ENCODE measurements at regions not wholly inside any gene's neighbourhood (a gene's known extent, or its start where the extent isn't known, plus 50 kb on each side); places are given as distances from the start of the nearest gene placed in this dataset.
"Not testable (repeated sequence)": the region's sequence is repeated elsewhere in the genome, so short reads cannot be mapped to it uniquely, and the experiment has no call there.

DNA sequence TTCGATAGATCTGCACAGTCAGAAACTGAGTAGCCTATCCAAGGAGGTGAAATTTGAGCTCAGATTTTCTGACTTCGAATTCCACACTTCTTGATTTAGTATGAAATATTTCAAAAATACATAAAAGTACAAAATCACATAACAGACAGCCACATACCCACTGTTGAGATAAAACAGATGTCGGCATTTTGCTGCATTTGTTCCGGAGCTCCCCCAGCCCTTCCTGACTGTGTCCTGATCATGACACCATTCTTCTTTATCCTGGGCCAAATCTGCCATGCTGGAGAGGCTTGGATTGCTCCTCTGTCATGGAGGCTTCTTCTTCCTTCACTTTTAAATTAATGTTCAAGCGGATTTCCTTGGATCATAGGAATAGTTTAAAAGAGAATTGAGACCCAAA is 124.2 kb upstream of the RBPJ start:
- no peak for DNase-seq (ENCODE audit: low read depth)
- TF ChIP-seq, protein P1, sequence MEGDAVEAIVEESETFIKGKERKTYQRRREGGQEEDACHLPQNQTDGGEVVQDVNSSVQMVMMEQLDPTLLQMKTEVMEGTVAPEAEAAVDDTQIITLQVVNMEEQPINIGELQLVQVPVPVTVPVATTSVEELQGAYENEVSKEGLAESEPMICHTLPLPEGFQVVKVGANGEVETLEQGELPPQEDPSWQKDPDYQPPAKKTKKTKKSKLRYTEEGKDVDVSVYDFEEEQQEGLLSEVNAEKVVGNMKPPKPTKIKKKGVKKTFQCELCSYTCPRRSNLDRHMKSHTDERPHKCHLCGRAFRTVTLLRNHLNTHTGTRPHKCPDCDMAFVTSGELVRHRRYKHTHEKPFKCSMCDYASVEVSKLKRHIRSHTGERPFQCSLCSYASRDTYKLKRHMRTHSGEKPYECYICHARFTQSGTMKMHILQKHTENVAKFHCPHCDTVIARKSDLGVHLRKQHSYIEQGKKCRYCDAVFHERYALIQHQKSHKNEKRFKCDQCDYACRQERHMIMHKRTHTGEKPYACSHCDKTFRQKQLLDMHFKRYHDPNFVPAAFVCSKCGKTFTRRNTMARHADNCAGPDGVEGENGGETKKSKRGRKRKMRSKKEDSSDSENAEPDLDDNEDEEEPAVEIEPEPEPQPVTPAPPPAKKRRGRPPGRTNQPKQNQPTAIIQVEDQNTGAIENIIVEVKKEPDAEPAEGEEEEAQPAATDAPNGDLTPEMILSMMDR (IDR thresholded peaks at IDR 0.05; ENCODE audit: low read depth, low read length, missing control alignments) = no peak
- no peak overlapping the region for H3K4me3 ChIP-seq (ENCODE audit: low read depth, low read length)
- in situ Hi-C loops (cut with HindIII; ENCODE audit: low sequenced_read_pairs) = no loop called here

DNA sequence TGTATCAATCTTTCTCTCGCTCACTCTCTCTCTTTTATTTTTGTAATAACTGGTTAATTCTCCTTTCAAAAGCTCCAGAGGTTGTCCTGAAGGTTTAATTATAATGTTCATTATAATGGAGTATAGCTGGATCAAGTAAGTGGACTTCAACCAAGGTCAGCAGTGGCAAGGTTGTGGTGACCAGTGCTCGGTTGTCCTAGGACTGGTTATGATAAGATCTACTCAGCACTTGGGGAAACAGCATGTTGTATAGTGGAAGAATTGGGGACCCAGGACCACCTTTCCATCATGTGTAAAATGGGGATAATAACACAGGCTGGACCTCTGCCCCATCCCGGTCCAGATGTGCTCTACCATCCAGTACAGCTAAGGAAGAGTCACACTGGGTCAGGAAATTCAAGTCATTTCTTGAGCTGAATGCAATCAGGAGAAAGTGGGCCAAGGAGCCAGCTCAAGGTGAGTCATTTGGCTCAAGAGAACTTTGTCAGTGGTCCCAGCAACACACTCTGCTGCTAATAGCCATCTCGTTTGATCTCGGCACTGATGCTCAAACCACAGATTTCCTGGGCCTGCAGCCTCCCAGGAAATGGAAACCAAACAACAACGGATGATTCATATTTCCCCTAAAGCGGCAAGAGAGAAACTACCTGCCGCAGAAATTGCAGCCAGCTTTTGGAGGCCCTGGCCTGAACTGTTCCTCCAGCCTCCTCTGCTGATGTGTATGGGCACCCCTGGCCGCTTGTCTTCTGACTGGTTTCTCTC is 123.6 kb upstream of the RBPJ start:
- TF ChIP-seq, protein P1 (IDR thresholded peaks at IDR 0.05; ENCODE audit: low read depth, low read length, missing control alignments) = no peak
- DNase-seq (ENCODE audit: low read depth) = peak; percentile 92
- no peak overlapping the region for H3K4me3 ChIP-seq (ENCODE audit: low read depth, low read length)
- in situ Hi-C loops (cut with HindIII; ENCODE audit: low sequenced_read_pairs) = no loop called here

DNA sequence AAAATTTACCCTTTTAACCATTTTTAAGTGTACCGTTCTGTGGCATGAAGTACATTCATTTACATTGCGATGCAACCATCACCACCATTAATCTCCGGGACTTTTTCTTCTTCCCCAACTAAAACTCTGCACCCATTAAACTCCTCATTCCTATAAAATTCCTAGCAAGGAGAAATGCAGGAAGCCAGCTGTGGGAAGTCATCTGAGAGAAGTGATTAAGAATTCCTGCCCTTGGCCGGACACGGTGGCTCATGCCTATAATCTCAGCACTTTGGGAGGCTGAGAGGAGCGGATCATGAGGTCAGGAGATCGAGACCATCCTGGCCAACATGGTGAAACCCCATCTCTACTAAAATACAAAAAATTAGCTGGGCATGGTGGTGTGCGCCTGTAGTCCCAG is 121.9 kb upstream of the RBPJ start:
- in situ Hi-C loops (cut with HindIII; ENCODE audit: low sequenced_read_pairs); DNase-seq (ENCODE audit: low read depth); H3K4me3 ChIP-seq (ENCODE audit: low read depth, low read length): not testable (repeated sequence)

DNA sequence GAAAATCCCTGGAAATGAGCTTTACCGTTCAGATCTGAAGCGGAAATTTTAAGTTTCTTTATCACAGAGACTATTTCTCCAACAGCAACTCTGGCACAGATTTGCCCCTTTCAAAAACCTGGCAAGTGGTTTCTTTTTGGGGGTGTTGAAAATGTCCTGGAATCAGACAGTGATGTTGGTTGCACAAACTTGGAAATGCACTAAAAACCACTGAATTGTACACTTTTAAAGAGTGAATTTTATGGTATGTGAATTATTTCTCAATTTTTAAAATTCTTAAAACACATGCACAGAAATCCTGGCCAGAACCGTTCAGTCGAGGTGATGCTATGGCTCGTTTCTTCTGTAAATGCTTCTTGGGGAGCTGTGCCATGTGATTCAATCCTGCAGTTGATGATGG is 121.2 kb upstream of the RBPJ start:
- H3K4me3 ChIP-seq (ENCODE audit: low read depth, low read length) = no peak overlapping the region
- no peak for DNase-seq (ENCODE audit: low read depth)
- in situ Hi-C loops (cut with HindIII; ENCODE audit: low sequenced_read_pairs) = no loop called here
- TF ChIP-seq, protein P1 (IDR thresholded peaks at IDR 0.05; ENCODE audit: low read depth, low read length, missing control alignments) = no peak

DNA sequence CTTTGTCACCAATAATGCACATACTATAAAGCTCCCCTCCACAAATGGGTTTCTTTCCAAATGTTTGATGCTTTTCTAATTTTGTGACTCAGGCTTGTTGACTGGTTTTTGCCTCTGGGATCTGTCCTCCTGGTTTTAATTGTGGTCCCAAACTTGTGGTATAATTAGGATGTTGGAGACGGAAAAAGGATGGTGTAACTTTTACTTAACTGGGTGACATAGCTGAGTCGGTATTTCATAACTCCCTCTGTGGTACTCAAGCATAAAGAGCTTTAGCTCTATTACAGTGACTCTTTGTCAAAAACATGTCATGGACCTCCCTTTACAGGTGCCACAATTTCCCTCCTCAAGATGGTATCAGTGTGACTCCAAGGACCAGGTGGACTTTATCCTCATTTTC is 119.7 kb upstream of the RBPJ start:
- in situ Hi-C loops (cut with HindIII; ENCODE audit: low sequenced_read_pairs) = no loop called here
- no peak for DNase-seq (ENCODE audit: low read depth)
- no peak overlapping the region for H3K4me3 ChIP-seq (ENCODE audit: low read depth, low read length)
- TF ChIP-seq, protein P1 (IDR thresholded peaks at IDR 0.05; ENCODE audit: low read depth, low read length, missing control alignments) = no peak

DNA sequence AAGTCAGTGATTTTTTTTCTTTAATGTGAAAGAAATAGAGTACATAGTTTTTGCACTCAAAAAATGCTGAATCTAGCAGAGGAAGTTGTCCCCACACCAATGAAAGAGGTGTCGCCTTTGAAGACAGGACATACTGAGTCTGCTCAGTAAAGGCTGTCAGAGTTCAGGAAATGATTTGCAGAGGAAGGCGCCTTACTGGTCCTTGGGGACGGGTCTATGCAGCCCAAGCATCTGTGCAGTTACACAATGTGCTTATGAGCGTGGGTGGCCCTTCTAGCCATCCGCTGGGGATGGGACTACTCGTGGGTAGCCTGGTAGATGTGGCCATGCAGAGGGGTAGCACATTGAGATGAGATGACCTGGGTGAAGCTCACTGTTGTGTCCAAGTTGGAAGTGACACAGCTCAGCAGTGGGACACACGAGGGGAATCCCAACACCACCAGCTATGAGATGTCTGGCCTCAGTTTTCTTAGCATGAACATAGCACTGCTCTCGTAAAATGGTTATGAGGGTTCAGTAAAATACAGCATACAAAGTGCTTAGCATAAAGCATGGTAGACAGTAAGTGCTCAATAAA is 116.5 kb upstream of the RBPJ start:
- no peak for DNase-seq (ENCODE audit: low read depth)
- TF ChIP-seq, protein P1 (IDR thresholded peaks at IDR 0.05; ENCODE audit: low read depth, low read length, missing control alignments) = no peak
- in situ Hi-C loops (cut with HindIII; ENCODE audit: low sequenced_read_pairs) = no loop called here
- no peak overlapping the region for H3K4me3 ChIP-seq (ENCODE audit: low read depth, low read length)

DNA sequence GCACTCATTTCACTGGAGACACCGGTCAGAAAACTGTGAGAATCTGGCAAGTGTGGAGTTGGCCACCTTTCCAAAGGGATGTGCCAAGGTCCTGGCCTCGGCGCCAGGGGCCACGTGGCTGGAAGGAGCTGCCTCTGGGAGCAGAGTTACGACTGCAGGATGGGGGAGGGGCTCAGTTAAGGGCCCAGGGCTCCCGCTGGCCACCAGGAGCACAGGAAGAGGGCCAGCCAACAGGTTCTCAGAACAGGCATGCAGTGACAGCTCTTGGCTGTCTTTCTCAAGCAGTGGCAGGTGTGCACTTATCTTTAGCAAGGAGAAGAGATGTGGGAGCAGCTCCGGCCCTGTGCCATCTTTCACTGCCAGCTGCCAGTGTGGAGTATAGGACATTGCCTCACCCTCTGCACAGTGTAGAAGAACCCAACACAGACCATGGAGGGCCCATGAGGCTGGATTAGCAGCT is 115.9 kb upstream of the RBPJ start:
- TF ChIP-seq, protein P1 (IDR thresholded peaks at IDR 0.05; ENCODE audit: low read depth, low read length, missing control alignments) = no peak
- no peak for DNase-seq (ENCODE audit: low read depth)
- no peak overlapping the region for H3K4me3 ChIP-seq (ENCODE audit: low read depth, low read length)
- in situ Hi-C loops (cut with HindIII; ENCODE audit: low sequenced_read_pairs) = no loop called here
